ENCODE measurements at regions not wholly inside any gene's neighbourhood (a gene's known extent, or its start where the extent isn't known, plus 50 kb on each side); places are given as distances from the start of the nearest gene placed in this dataset.

- no peak for DNase-seq
These were observed 101.2 kb downstream of the HDGFL1 start for GRCh38 chr6:22670605-22671004.

- DNase-seq = no peak
These were observed 104.1 kb downstream of the HDGFL1 start for GRCh38 chr6:22673474-22673873.

GRCh38 chr6:22680950-22681349, 111.6 kb downstream of the HDGFL1 start:
- DNase-seq = no peak

- DNase-seq = no peak
These were observed 112.4 kb downstream of the HDGFL1 start for GRCh38 chr6:22681761-22682160.

- DNase-seq = no peak
These were observed 113.6 kb downstream of the HDGFL1 start for GRCh38 chr6:22682979-22683378.

- no peak for DNase-seq
These were observed 121.1 kb downstream of the HDGFL1 start for GRCh38 chr6:22690446-22690845.

GRCh38 chr6:22694092-22694724, 124.8 kb downstream of the HDGFL1 start:
- no peak for DNase-seq

GRCh38 chr6:22696481-22696880, 127.1 kb downstream of the HDGFL1 start:
- DNase-seq = no peak

GRCh38 chr6:22697306-22697705, 127.9 kb downstream of the HDGFL1 start:
- DNase-seq = no peak

- no peak for DNase-seq
These were observed 129.8 kb downstream of the HDGFL1 start for GRCh38 chr6:22699151-22699550.

GRCh38 chr6:22706651-22707050, 137.3 kb downstream of the HDGFL1 start:
- DNase-seq = no peak

GRCh38 chr6:22708469-22708868, 139.1 kb downstream of the HDGFL1 start:
- no peak for DNase-seq

- DNase-seq = no peak
These were observed 140.4 kb downstream of the HDGFL1 start for GRCh38 chr6:22709803-22710202.

GRCh38 chr6:22716721-22717120, 147.4 kb downstream of the HDGFL1 start:
- DNase-seq = no peak

GRCh38 chr6:22717915-22718314, 148.5 kb downstream of the HDGFL1 start:
- no peak for DNase-seq

GRCh38 chr6:22722913-22723312, 153.5 kb downstream of the HDGFL1 start:
- DNase-seq = no peak

- no peak for DNase-seq
These were observed 157.6 kb downstream of the HDGFL1 start for GRCh38 chr6:22726966-22727365.

- DNase-seq = no peak
These were observed 158.3 kb downstream of the HDGFL1 start for GRCh38 chr6:22727710-22728109.

GRCh38 chr6:22732176-22732970, 163.0 kb downstream of the HDGFL1 start:
- no peak for DNase-seq

- no peak for DNase-seq
These were observed 167.4 kb downstream of the HDGFL1 start for GRCh38 chr6:22736740-22737139.

GRCh38 chr6:22737331-22737730, 168.0 kb downstream of the HDGFL1 start:
- no peak for DNase-seq

- DNase-seq = no peak
These were observed 168.8 kb downstream of the HDGFL1 start for GRCh38 chr6:22738194-22738593.

- no peak for DNase-seq
These were observed 178.2 kb downstream of the HDGFL1 start for GRCh38 chr6:22747571-22747970.

- DNase-seq = no peak
These were observed 179.3 kb downstream of the HDGFL1 start for GRCh38 chr6:22748681-22749080.

- DNase-seq = no peak
These were observed 180.3 kb downstream of the HDGFL1 start for GRCh38 chr6:22749696-22750095.

Measured in HCEC 1CT (cell line).